AG09319 (cell line): ENCODE measurements at regions not wholly inside any gene's neighbourhood (a gene's known extent, or its start where the extent isn't known, plus 50 kb on each side); places are given as distances from the start of the nearest gene placed in this dataset.

ENCODE experiments used
- DNase-seq: peaks from one replicate; pipeline ENCODE4 v3.0.0-alpha.2; 2010; ENCODE audit warnings: low read depth; ENCODE audit errors: extremely low read depth
- TF ChIP-seq, protein P1 (sequence below): IDR thresholded peaks from 2 replicates; pipeline ENCODE4 v1.5.1; 2011; ENCODE audit warnings: low read depth, mild to moderate bottlenecking, inconsistent platforms, low read length, moderate library complexity

DNA sequence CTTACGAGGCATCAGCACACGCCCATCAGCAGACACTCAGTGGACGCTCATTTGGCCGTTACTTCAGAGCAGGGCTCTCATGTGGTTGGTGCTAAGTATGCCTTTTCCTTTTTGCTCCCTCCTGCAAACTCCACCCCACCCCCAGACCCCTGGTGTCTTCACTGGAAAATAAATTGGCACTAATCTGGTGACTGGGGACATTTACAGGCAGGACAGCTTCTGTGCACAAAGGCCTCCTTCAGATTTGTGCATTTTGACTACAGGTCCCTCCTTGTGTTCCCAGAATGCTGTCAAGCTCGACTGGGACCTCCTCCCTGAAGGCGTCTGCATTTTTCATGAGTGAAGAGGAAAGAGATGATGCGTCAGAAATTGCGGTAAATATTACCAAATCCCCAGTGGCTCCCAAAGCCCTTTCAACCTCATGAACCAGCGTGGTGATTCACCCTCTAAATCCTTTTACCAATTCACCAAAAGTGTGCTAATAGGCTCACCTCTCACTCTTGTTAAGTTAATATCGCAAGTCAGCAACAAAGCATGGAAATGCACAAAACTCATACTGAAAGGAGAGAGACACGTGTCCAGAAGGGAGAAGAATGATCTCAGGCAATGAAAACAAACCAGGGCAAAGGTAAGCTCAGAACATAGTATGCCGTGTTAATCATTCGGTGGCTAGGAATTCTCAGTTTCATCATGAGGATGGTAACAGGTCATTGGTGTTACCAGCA is 119.0 kb downstream of the NKX6-1 start:
- no peak for DNase-seq
- TF ChIP-seq, protein P1, sequence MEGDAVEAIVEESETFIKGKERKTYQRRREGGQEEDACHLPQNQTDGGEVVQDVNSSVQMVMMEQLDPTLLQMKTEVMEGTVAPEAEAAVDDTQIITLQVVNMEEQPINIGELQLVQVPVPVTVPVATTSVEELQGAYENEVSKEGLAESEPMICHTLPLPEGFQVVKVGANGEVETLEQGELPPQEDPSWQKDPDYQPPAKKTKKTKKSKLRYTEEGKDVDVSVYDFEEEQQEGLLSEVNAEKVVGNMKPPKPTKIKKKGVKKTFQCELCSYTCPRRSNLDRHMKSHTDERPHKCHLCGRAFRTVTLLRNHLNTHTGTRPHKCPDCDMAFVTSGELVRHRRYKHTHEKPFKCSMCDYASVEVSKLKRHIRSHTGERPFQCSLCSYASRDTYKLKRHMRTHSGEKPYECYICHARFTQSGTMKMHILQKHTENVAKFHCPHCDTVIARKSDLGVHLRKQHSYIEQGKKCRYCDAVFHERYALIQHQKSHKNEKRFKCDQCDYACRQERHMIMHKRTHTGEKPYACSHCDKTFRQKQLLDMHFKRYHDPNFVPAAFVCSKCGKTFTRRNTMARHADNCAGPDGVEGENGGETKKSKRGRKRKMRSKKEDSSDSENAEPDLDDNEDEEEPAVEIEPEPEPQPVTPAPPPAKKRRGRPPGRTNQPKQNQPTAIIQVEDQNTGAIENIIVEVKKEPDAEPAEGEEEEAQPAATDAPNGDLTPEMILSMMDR = no peak

GRCh38 chr4:84378983-84379382 is 120.1 kb downstream of the NKX6-1 start:
- TF ChIP-seq, protein P1 = no peak
- DNase-seq = no peak

DNA sequence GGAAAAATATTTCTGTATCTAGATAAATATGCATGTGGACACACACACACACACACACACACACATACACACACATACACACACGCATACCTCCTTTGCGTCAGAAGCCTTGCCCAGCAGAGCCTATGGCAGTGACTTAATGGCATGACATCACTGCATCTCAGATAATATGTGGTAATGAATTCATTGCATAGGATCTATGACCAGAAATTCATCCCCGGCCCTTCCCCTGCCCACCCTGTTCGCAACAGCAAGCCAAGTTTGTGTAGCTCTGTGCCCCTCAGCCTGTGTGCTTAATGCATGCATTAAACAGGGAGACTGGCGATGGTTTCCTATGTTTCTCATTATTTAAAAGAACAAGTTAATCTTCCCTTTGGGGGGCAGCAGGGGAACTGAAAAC is 120.7 kb downstream of the NKX6-1 start:
- no peak for DNase-seq
- TF ChIP-seq, protein P1 = no peak

DNA sequence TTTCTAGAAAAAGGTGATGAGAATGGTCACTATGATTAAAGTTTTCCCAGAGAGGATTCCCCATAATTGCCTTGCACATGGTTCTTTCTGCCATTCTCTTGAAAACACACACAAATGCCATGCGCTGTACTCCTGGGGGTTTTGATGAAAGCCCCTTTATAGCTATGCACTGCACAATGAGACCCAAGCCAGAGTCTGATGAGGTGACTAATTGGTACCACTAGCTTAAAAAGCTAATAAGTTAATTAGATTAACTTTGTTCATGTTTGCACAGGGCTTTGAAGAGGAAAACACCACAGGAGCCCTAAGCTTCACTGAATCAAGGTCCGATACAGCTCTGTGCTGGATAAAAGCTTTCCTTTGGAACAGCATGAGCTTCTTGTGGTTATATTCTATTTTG is 132.2 kb downstream of the NKX6-1 start:
- TF ChIP-seq, protein P1 = no peak
- DNase-seq = no peak

DNA sequence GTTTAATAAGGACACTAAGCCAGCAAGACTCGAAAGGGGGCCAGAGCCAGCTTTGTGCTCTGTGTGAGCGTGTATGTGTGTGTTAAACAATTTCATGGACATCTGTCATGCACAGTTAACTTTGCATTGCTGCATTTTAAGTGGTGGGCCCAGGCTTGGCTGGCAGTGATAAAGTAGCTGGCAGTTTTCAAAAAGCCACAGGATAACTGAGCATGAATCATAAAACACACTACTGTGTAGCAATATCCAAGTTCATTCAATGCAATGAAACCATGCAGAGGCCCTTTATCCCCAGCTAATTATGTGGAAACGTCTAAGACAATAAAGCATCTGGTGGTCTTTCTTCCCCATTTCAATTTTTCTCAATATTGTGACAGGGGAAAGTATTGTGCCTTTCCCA is 132.9 kb downstream of the NKX6-1 start:
- TF ChIP-seq, protein P1 = no peak
- no peak for DNase-seq

DNA sequence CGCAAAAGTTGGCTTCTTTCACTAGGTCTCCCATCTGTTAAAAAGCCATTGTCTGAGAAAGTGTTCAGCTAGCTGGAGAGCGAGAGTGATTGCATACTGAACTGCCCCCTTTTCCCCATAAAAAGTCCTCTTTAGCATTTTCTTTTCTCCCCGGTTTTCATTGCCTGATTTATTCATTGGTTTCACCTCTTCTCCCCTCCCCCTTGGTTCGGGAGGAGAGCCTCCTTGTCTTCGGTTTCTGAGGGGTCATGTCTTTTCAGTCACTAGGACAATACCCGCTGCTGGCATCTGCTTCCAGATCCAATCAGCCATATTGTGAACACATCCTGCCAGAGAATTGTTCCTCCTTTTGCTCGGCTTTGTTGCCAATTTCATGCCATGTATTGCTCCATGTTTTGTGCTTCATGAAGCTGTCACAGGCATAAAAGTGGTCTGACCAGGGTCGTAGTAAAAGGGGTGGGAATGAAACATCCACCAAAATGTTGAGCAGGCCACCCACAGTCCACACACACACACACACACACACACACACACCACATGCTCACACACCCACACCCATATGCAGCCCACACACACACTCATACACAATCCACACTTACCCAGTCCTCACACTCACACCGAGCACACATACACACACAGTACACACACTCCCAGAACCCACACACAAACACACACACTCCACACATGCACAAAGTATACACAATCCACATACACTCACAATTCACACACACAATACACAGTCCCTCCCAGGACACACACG is 136.0 kb downstream of the NKX6-1 start:
- DNase-seq = no peak
- TF ChIP-seq, protein P1 = no peak

DNA sequence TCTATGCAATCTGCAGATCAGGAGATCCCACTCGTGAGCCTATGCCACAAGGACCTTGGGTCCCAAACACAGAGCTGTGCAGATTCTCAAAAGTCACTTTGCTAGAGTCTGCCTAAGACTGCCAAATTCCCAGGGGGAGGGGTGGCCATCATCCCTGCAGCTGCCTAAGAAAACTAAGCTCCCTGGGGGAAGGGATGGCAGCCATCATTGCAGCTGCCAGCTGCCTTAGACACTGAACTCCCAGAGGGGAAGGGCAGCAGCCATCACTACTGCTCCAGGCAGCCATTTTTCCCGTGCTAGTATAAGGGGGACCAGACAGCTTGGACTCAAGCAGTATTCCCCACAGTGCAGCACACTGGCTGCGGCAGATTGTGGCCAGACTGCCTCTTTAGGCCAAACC is 156.9 kb downstream of the NKX6-1 start:
- TF ChIP-seq, protein P1 = no peak
- no peak for DNase-seq
